ENCODE measurements at regions not wholly inside any gene's neighbourhood (a gene's known extent, or its start where the extent isn't known, plus 50 kb on each side); places are given as distances from the start of the nearest gene placed in this dataset.

- no peak for TF ChIP-seq CTCF (IDR thresholded peaks at IDR 0.05; ENCODE audit: low read depth, low read length)
- no peak for DNase-seq (ENCODE audit: extremely low read depth, low read depth)
These were observed 127.7 kb upstream of the PZP start for GRCh38 chr12:9335867-9336266.

DNA sequence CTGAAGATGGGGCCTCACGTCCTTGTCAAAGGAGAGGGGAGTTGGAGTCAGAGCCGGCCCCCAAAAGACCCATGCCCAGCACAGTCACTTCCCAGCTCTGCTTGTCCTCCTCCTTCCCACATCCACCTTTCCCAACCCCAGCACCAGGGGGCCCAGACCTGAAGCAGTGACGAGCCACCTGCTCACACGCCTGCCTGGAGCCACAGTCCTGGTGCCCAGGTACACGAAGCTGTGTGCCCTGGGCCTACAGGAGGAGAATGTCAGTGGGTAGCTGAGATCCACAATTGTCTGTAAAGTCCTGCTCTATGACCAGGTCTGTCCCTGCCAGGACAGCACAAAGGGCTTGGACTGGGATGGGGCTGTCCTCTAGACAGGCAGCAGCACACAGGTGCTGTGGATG lies 126.8 kb upstream of the PZP start:
- no peak for TF ChIP-seq CTCF (IDR thresholded peaks at IDR 0.05; ENCODE audit: low read depth, low read length)
- no peak for DNase-seq (ENCODE audit: extremely low read depth, low read depth)

DNA sequence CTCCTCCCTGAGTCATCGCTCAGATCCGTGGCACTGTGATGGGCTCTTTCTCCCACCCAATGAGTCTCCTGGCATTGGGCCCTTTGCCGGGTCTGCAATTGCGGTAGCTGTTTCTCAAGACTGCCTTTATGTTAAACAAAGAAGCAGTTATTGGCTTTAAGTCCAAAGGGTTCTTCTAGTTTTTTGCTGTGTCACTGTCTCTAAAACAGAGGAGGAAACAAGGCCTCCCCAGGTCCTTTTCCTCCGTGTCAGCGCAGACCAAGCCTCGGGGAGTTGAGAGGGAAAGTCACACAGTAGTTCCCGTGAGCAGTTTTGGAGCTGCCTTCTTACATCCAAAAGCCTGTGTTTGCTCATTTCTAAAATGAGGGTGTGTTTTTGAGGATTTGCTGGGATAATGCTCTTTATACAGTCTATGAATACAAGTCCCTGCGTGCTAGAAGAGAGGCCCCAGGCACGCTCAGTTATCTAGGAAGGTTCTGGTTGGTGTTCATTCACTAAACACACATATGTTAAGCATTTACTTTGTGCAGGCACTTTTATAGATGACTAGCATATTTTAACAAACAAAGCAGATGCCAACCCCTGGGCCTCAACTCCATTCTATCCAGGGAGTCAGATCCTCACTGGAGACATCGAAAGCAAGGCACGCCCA lies 126.0 kb upstream of the PZP start:
- TF ChIP-seq CTCF (IDR thresholded peaks at IDR 0.05; ENCODE audit: low read depth, low read length), result no peak

GRCh38 chr12:9333161-9333560 lies 125.0 kb upstream of the PZP start:
- no peak for TF ChIP-seq CTCF (IDR thresholded peaks at IDR 0.05; ENCODE audit: low read depth, low read length)
- DNase-seq (ENCODE audit: extremely low read depth, low read depth), result no peak

More for the DNA sequence above, 126.0 kb upstream of the PZP start:
- DNase-seq (ENCODE audit: extremely low read depth, low read depth), result no peak

DNA sequence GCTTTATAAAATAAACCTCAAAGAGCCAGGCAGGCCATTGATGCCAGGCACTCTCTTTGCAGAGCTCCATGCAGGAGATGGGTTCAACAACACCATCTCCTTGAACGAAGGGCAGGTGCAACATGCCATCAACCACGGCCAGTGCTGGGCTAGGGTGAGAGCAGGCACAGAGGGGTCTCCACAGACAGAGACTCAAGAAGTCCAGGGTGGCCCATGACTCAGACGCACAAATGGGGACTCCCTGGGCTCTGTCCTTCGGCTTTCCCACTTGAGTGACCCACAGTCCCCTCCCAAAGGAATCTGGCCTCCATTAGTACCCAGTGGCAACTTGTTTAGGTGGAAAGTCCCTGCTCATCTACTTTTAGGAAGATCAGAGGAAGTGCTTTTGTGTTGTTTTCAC lies 124.4 kb upstream of the PZP start:
- no peak for DNase-seq (ENCODE audit: extremely low read depth, low read depth)
- TF ChIP-seq CTCF (IDR thresholded peaks at IDR 0.05; ENCODE audit: low read depth, low read length), result no peak

DNA sequence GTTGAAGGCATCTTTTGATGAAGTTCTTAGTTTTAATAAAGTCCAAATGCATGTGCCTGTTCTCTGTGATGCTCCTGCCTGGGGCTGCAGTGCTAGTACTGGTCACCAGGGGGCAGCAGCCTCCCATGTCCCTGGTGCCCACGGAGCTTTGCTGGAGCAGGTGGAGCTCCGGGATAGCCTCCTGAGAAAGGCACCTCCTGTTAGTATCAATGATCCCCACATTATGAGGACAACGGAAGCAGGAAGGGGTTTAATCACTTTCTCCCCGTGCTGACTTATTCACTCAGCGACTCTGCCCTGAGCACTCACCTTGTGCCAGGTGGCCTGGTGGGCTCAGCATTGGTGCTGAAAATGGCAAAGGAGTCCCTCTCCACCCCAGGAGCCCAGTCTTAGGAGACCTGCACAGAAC lies 123.0 kb upstream of the PZP start:
- peak; percentile 14 for DNase-seq (ENCODE audit: extremely low read depth, low read depth)
- TF ChIP-seq CTCF (IDR thresholded peaks at IDR 0.05; ENCODE audit: low read depth, low read length), result peak; percentile 100

DNA sequence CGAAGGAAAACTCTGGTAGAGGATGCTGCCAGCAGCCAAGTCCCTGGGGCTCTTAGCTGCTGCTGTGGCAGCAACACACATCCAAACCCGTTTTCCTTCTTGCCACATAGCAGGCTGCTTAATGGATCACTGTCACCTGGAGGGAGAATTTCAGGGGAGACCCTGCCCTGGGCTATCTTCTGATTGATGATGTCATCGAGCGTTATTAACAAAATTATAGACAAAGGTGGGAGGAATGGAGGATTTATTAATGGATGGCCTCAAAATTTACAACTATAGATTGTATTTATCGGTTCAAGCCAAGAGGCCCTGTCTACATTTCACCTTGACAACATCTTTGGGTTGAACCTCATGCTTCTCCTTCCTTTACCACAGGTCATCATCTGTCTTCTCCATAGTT lies 120.8 kb upstream of the PZP start:
- TF ChIP-seq CTCF (IDR thresholded peaks at IDR 0.05; ENCODE audit: low read depth, low read length), result no peak
- no peak for DNase-seq (ENCODE audit: extremely low read depth, low read depth)
